ENCODE measurements at regions not wholly inside any gene's neighbourhood (a gene's known extent, or its start where the extent isn't known, plus 50 kb on each side); places are given as distances from the start of the nearest gene placed in this dataset.
A peak's percentile ranks its signal among the peaks of the same experiment; 100 is the strongest.
"Not testable (repeated sequence)": the region's sequence is repeated elsewhere in the genome, so short reads cannot be mapped to it uniquely, and the experiment has no call there.

GRCh38 chr4:60683973-60684372, 516.2 kb upstream of the ADGRL3 start:
- peak; percentile 97 for DNase-seq

DNA sequence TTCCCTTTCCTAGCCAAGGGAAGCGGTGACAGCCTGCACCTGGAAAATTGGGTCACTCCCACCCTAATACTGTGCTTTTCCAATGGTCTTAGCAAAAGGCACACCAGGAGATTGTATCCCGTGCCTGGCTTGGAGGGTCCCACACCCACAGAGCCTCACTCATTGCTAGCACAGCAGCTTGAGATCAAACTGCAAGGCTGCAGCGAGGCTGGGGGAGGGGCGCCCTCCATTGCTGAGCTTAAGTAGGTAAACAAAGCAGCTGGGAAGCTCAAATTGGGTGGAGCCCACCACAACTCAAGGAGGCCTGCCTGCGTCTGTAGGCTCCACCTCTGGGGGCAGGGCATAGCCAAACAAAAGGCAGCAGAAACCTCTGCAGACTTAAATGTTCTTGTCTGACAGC, 504.1 kb upstream of the ADGRL3 start:
- not testable (repeated sequence) for DNase-seq

- DNase-seq, result no peak
These were observed 491.1 kb upstream of the ADGRL3 start for GRCh38 chr4:60709061-60709460.

- DNase-seq, result no peak
These were observed 481.3 kb upstream of the ADGRL3 start for GRCh38 chr4:60718874-60719273.

DNA sequence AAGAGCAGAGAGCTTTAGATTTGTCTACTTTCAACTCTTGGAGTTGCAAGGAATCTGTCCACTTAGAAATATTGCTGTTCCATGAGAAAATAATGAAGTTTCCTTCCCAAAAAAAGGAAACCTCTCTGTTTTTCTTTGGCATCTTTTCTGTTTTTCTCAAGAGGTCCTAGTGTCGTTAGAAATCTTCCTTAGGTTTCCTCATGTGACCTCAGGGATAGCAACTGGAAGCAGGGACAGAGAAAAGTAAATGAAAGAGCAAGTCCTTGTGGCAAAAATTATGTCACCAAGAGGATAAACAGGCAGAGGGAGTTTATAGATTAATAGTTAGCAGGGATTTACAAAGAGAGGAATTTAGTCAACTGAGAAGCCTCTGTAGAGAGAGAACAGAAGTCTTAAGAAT, 478.4 kb upstream of the ADGRL3 start:
- DNase-seq, result peak; percentile 78

DNA sequence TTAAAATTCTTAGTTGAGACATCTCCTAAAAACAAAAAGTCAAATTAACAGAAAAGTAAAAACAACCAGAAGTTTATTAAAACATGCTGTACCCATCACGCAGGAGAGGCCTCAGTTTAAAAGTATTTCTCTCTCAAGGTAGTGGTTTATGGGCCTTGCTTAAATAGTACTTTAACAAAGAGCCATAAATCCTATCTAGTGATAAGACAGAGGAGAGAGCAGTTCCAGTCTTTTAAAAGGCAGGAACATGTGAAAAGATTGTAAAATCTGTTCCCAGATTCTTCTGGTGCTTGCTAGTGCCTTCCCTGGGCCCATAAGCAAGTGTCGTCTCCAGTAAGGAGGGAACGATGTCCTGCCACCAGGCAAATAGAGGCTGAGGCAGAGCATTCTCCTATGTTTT, 476.3 kb upstream of the ADGRL3 start:
- no peak for DNase-seq

- peak; percentile 100 for DNase-seq
These were observed 475.5 kb upstream of the ADGRL3 start for GRCh38 chr4:60724623-60725022.

DNA sequence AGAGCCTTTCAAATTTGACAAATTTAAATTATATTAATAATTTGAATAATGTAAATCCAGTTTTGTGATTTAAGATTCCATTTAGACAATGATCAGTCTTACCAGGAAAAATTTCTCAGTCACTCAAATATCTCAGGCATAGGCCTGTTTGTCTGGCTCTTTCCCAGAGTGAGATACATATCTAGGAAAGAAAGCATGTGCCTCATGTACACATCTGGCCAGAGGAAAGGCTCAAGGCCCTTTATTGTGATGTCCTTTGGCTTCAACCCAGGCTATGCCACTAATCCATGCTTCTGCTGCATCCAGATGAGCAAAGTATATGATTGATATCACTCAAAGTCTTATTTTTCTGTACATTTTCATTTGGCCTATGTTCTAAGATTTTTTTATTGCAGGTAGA, 473.3 kb upstream of the ADGRL3 start:
- DNase-seq, result no peak

- peak; percentile 59 for DNase-seq
These were observed 470.9 kb upstream of the ADGRL3 start for GRCh38 chr4:60729194-60729593.

DNA sequence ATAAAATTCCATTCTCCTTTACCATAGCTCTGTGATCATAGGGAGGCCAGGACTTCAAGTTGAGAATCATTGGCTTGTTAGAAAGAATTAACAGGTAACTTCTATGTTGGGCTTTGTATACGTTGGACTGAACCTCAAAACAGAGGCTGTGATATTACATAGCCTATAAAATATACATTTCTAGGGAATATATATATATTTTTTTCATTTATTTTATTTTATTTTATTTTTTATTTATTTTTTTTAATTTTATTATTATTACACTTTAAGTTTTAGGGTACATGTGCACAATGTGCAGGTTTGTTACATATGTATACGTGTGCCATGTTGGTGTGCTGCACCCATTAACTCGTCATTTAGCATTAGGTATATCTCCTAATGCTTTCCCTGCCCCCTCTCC, 470.4 kb upstream of the ADGRL3 start:
- DNase-seq, result not testable (repeated sequence)

DNA sequence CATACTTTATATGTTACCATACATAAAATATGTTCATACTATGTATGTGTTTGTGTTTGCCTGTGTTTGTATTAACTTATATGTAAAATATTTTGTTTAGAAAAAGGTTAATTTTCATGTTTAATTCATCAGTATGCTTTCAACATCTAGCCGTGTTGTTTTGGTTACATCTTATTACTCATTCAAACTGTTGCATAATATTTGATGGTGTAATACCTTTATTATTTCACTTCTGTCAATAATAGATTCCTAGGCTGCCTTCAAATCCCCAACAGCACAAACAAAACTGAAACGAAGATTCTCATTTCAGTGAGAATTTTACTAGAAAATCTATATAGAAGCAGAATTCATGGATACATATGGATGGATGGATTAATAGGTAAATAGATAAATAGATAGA, 462.3 kb upstream of the ADGRL3 start:
- no peak for DNase-seq

- DNase-seq, result peak; percentile 40
These were observed 456.5 kb upstream of the ADGRL3 start for GRCh38 chr4:60743654-60744053.

GRCh38 chr4:60744767-60745166, 455.4 kb upstream of the ADGRL3 start:
- DNase-seq, result peak; percentile 27

DNA sequence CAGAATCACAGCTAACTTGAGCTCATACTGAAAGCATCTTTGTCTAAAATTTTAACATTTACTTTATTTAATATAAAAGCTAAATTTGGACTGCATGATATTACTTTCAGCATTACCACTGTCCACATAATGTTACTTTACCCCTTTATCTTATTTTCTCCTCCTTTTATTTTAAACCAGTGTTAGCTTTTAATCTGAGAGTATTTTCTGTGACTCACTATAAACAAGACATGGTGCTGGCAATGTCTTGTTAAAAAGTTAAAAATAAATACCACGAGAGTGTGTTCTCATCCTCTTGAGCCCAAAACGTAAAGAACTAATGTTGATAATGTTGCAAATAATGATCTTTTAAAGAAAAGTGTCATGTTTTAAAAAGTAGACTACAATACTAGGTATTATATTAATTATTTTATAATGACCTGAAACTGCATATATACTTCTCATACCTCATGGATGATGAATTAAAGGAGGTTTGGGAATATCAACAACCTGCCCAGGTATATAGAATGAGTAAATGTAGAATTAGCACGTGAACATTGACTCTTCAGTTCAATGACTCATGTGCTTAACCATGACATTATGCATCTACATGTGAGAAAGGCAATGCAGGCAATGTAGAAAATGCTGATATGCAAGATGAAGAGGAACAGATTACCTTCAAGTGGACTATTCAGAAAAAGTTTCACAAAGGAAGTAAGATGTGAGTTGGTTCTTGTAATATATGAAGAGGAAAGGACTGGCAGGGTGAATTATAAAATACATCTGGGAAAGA, 454.1 kb upstream of the ADGRL3 start:
- DNase-seq, result no peak

DNA sequence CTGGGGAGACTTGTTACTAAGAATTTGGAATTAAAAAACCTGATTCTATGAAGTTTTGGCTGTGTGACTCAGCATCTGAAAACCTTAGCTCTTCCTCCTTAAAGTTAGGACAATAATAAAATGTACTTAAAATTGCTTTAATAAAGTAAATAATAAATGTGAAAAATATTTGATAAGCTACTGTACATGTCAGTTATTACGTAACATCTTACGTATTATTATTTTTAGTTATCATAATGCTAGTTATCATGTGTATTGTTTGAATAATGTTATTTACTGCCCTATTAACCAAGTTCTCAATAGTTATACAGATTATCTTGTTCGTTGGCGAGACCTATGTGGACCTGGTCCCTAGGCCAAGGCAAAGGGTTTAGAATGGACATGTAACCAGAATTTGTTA, 449.2 kb upstream of the ADGRL3 start:
- no peak for DNase-seq

DNA sequence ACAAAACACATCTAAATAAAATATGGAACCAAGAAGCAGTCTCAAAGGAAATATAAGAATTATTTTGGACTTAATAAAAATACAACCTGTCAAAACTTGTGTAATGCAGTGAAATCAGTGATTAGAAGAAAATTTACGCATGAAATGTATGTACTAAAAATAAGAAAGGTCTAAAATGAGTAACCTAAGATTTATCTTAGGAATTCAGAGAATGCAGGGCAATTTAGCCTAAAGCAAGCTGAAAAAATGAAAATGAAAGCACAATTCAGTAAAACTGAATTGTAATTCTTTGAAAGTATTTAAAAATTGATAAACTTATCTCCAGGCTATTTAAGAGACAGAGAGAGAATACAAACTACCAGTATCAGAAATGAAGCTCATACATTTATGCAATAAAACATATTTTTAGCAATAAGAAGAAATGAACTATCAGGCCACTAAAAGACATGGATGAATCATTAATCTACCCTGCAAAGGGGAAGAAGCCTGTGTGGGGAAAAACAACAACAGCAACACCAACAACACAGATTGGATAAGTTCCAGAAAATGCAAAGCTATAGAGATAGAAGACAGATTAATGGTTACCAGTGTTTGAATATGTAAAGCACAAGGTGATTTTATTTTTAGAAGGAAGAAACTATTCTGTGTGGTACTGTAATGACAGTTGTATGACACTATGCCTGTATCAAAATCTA, 442.0 kb upstream of the ADGRL3 start:
- DNase-seq, result peak; percentile 61

DNA sequence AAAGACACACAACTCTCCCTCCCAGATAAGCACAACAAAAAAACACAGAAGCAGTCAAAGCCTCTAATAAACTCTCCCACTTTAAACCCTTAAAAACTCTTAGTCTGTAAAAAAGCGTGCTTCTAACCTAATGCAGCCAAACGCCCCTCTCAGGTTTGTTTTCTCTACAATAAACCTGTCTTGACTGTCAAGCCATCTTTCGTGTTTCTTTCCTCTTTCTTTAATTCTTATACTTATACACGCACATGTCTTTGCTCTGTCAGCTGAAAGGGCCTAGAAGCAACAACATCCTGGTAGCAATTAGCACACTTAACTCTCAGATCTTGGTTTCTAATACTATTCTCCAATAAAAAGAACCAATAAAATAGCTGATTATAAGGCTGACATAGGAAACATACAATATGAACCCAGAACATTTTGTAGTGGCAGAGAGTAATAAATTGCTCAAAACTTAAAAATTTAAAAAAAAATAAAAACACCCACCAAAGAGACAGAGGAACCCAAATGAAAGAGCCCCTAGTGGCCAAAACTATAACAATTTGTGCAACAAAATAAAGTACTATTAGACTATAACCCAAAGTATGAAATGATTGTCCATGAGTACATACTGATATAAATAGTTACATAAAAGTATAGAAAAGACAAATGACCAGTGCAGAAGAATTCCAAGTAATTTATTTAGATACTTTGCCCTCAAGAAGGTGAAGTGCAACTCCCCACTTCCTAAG, 440.4 kb upstream of the ADGRL3 start:
- DNase-seq, result no peak

- DNase-seq, result peak; percentile 43
These were observed 419.3 kb upstream of the ADGRL3 start for GRCh38 chr4:60780874-60781273.

DNA sequence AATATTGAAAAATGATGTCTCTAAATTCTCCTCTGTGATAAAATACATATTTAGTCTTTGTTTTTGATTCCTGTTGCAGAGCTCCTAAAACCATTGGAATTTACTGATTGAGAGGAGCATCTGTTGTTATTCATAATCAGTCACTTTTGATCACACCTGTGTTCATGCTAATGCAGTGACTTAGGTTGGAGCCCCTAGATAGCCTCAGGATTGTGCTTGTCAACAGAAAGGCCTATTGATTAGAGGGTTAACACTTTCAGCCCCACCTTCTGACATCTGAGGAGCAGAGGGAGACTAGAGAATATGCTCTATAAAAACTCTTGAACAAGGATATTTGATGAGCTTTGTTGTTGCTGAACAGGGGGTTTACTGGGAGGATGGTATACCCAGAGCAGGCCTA, 409.5 kb upstream of the ADGRL3 start:
- DNase-seq, result no peak

- DNase-seq, result no peak
These were observed 405.8 kb upstream of the ADGRL3 start for GRCh38 chr4:60794372-60794771.

GRCh38 chr4:60799214-60799613, 400.9 kb upstream of the ADGRL3 start:
- no peak for DNase-seq

DNA sequence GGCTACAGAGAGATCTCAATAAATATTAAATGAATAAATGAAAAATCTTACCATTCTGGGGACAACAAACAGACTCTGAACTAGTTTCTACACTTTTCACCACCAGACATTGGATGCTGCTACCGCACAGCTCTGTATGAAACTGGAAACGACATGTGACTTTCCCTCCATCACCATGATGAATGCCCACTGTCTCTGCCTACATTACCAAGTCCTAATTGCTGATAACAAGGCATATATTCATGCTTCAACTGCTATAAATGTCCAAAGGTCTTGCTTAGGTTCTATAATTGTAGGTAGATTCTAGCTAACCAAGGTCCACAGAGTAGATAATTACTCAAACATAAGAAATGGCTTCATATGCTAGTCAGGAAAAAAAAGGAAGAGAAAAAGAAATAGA, 399.4 kb upstream of the ADGRL3 start:
- DNase-seq, result no peak

DNA sequence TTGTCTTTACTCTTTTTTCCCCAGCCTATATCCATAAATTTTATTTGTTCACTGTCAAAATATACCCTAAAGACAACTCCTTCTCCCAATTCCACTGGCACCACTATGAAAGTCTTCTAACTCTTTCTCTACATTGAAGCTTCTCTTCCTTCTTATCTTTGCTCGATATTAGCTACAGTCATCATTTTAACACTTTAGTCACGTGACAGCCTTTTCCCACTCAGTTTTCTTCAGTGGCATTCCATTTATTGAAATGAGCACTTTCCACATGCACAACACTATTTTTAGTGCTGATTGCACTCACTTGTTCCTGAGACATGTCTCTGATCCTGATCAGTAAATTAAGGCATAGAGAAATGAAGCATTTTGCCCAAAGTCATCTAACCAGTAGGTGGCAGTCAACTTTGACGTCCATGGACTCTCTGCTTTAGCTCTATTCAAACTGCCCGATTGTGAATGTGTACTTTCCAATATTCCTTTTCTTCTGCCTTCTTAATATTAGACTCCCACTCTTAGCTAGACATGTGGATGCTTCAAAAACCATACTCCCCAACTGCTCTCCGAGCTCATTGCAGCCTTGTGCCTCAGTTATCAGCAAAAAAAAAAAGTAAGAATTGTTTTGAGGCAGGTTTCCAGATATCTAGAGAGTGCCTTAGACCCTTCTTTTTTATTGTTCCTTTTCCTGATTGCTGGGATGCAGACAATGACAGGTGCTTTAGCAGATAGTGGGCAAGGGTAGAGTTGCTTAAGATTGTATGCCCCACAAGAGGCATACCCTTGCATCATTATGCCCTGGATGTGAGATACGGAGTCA, 394.4 kb upstream of the ADGRL3 start:
- DNase-seq, result peak; percentile 39
